HEK293 (cell line): ENCODE measurements at regions not wholly inside any gene's neighbourhood (a gene's known extent, or its start where the extent isn't known, plus 50 kb on each side); places are given as distances from the start of the nearest gene placed in this dataset.

Experiments
- CTCF ChIA-PET: fragments of 350-600 bp; formaldehyde crosslinking; extraction: SDS; loops from one replicate; lab custom pipeline; 2021; ENCODE audit warnings: antibody characterized with exemption; lab: Yijun Ruan, JAX
- POLR2A ChIA-PET: fragments of 300-600 bp; formaldehyde crosslinking; extraction: SDS; loops from one replicate; lab custom pipeline; 2020; ENCODE audit warnings: antibody characterized with exemption, inconsistent platforms; lab: Yijun Ruan, JAX
- H3K27ac ChIP-seq: fragments of 200-500 bp; sonication (Bioruptor generic); 2 replicates; pipeline ENCODE4 v1.5.1; 2014; ENCODE audit warnings: low read depth, low read length, control low read depth, inconsistent platforms; ENCODE audit errors: extremely low read depth
- H3K36me3 ChIP-seq, 2 experiments: fragments of 200-500 bp in 1 of 2; sonication (Bioruptor generic) in 1 of 2; 1 replicate in 1 of 2; 2 replicates in 1 of 2; pipeline ENCODE4 v1.5.1; 2014 to 2017; ENCODE audit warnings: inconsistent platforms in 2 of 2, low read length in 2 of 2; ENCODE audit not compliant: control insufficient read depth in 2 of 2, insufficient read depth in 1 of 2
- H3K4me1 ChIP-seq: fragments of 200-500 bp; sonication (Bioruptor generic); 2 replicates; pipeline ENCODE4 v1.5.1; 2014; ENCODE audit warnings: mild to moderate bottlenecking, low read length, inconsistent platforms; ENCODE audit not compliant: control insufficient read depth, insufficient read depth
- H3K4me3 ChIP-seq: 2 replicates; pipeline ENCODE4 v1.5.1; 2011; ENCODE audit warnings: low read depth, mild to moderate bottlenecking, control low read depth, low read length, moderate library complexity
- H3K9me3 ChIP-seq: fragments of 200-500 bp; sonication (Bioruptor generic); 2 replicates; pipeline ENCODE4 v1.5.1; 2014; ENCODE audit warnings: low read depth, low read length, inconsistent platforms; ENCODE audit not compliant: control insufficient read depth, insufficient read depth
- PRDM1 ChIP-seq: fragments of 450-650 bp; formaldehyde crosslinking; IDR thresholded peaks from 2 replicates; pipeline ENCODE4; 2016; ENCODE audit warnings: missing biosample characterization, missing genetic modification characterization
- YY1 ChIP-seq: fragments of 450-650 bp; formaldehyde crosslinking; IDR thresholded peaks from 2 replicates; pipeline ENCODE4 v1.5.1; 2018; ENCODE audit warnings: missing biosample characterization, missing genetic modification characterization
- ZNF121 ChIP-seq: fragments of 450-650 bp; formaldehyde crosslinking; IDR thresholded peaks from 2 replicates; pipeline ENCODE4 v1.5.1; 2016; ENCODE audit warnings: missing biosample characterization, missing genetic modification characterization
- ZNF214 ChIP-seq: fragments of 450-650 bp; formaldehyde crosslinking; IDR thresholded peaks from 2 replicates; pipeline ENCODE4 v1.5.1; 2017; ENCODE audit warnings: missing biosample characterization, mild to moderate bottlenecking, missing genetic modification characterization, borderline replicate concordance
- ZNF473 ChIP-seq: fragments of 450-650 bp; formaldehyde crosslinking; IDR thresholded peaks from 2 replicates; pipeline ENCODE4 v1.5.1; 2017; ENCODE audit warnings: missing biosample characterization, missing genetic modification characterization
- ZNF626 ChIP-seq: fragments of 450-650 bp; sonication (Bioruptor Pico); formaldehyde crosslinking; IDR thresholded peaks from 2 replicates; pipeline ENCODE4 v1.5.1; 2018; ENCODE audit warnings: missing biosample characterization, missing genetic modification characterization, inconsistent platforms
- ZNF768 ChIP-seq: fragments of 450-650 bp; formaldehyde crosslinking; IDR thresholded peaks from 2 replicates; pipeline ENCODE4 v1.5.1; 2018; ENCODE audit warnings: missing biosample characterization, mild to moderate bottlenecking, missing genetic modification characterization
- TF ChIP-seq, protein P1 (sequence below): fragments of 450-650 bp; formaldehyde crosslinking; IDR thresholded peaks from 2 replicates; pipeline ENCODE4; 2016; ENCODE audit warnings: missing biosample characterization, missing genetic modification characterization
- TF ChIP-seq, protein P2 (sequence below): fragments of 450-650 bp; formaldehyde crosslinking; IDR thresholded peaks from 2 replicates; pipeline ENCODE4 v1.5.1; 2016; ENCODE audit warnings: missing biosample characterization, missing genetic modification characterization, borderline replicate concordance
- TF ChIP-seq, protein P3 (sequence below): fragments of 450-650 bp; formaldehyde crosslinking; IDR thresholded peaks from 2 replicates; pipeline ENCODE4 v1.5.1; 2016; ENCODE audit warnings: missing biosample characterization, missing genetic modification characterization
- TF ChIP-seq, protein P4 (sequence below): fragments of 450-650 bp; formaldehyde crosslinking; IDR thresholded peaks from 2 replicates; pipeline ENCODE4 v1.5.1; 2016; ENCODE audit warnings: missing biosample characterization, missing genetic modification characterization, borderline replicate concordance

DNA sequence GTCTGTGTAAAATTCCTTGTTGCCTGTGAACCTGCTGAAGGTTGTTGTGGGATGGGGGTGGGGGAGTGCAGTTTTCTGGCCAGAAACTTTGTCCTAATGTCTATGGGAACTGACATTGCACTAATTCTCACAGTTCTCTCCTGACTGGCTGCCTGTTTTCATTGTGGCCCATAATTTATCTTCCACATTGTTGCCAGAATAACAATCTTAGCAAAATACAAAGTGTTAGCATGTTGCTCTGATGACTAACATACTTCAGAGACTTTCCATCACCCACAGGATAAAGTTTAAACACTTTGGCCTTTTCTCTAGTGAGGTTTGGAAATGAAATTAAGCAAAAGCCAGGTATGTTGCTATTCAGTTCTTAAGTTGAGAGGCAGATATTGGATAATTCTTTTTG, 81.4 kb upstream of the TBC1D5 start:
- Histone ChIP-seq H3K4me1 (no peaks in the 10 kb centered on the region), H3K4me3 (no peak overlapping the region), H3K27ac (no peak overlapping the region)
- POLR2A ChIA-PET: no interaction called here
- TF ChIP-seq, protein P1, sequence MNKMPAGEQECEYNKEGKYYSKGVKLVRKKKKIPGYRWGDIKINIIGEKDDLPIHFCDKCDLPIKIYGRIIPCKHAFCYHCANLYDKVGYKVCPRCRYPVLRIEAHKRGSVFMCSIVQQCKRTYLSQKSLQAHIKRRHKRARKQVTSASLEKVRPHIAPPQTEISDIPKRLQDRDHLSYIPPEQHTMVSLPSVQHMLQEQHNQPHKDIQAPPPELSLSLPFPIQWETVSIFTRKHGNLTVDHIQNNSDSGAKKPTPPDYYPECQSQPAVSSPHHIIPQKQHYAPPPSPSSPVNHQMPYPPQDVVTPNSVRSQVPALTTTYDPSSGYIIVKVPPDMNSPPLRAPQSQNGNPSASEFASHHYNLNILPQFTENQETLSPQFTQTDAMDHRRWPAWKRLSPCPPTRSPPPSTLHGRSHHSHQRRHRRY (tag by site-specific recombination): no peak
- TF ChIP-seq, all 188 proteins: peak for 0
- Histone ChIP-seq H3K36me3 (no peaks in the 10 kb centered on the region), H3K9me3 (no peaks in the 10 kb centered on the region)
- CTCF ChIA-PET: interaction anchor here (0.7 to 5.0 kb wide), 2 partner anchors 18 to 795 kb away, joined by 4 to 25 read pairs; no protein-coding TSS in a partner anchor

DNA sequence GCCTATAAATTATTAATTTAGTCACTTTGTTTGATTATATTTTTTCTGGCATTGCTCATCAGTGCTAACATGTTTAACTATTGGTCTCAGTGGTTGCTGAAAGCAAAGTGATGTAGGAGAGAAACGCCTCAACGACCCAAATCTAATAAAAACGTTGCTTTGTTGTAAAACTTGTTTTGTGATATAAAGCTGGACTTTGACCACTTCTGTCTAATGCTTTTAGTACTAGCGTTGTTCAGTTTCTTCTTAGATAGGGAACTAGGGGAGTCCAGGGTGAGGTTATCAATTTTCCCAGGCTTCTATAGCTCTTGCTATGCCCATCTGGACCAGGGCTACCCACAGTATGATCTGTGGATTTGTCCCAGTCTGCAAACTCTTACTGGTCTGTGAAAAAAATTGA, 80.6 kb upstream of the TBC1D5 start:
- H3K4me1 ChIP-seq: no peaks in the 10 kb centered on the region
- H3K9me3 ChIP-seq: no peaks in the 10 kb centered on the region
- CTCF ChIA-PET: interaction anchor here (0.7 kb wide), 1 partner anchor 794 kb away, joined by 4 read pairs; no protein-coding TSS in a partner anchor
- TF ChIP-seq, protein P2, sequence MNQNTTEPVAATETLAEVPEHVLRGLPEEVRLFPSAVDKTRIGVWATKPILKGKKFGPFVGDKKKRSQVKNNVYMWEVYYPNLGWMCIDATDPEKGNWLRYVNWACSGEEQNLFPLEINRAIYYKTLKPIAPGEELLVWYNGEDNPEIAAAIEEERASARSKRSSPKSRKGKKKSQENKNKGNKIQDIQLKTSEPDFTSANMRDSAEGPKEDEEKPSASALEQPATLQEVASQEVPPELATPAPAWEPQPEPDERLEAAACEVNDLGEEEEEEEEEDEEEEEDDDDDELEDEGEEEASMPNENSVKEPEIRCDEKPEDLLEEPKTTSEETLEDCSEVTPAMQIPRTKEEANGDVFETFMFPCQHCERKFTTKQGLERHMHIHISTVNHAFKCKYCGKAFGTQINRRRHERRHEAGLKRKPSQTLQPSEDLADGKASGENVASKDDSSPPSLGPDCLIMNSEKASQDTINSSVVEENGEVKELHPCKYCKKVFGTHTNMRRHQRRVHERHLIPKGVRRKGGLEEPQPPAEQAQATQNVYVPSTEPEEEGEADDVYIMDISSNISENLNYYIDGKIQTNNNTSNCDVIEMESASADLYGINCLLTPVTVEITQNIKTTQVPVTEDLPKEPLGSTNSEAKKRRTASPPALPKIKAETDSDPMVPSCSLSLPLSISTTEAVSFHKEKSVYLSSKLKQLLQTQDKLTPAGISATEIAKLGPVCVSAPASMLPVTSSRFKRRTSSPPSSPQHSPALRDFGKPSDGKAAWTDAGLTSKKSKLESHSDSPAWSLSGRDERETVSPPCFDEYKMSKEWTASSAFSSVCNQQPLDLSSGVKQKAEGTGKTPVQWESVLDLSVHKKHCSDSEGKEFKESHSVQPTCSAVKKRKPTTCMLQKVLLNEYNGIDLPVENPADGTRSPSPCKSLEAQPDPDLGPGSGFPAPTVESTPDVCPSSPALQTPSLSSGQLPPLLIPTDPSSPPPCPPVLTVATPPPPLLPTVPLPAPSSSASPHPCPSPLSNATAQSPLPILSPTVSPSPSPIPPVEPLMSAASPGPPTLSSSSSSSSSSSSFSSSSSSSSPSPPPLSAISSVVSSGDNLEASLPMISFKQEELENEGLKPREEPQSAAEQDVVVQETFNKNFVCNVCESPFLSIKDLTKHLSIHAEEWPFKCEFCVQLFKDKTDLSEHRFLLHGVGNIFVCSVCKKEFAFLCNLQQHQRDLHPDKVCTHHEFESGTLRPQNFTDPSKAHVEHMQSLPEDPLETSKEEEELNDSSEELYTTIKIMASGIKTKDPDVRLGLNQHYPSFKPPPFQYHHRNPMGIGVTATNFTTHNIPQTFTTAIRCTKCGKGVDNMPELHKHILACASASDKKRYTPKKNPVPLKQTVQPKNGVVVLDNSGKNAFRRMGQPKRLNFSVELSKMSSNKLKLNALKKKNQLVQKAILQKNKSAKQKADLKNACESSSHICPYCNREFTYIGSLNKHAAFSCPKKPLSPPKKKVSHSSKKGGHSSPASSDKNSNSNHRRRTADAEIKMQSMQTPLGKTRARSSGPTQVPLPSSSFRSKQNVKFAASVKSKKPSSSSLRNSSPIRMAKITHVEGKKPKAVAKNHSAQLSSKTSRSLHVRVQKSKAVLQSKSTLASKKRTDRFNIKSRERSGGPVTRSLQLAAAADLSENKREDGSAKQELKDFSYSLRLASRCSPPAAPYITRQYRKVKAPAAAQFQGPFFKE (tag by site-specific recombination): no peak
- no peak for TF ChIP-seq PRDM1
- TF ChIP-seq, protein P3, sequence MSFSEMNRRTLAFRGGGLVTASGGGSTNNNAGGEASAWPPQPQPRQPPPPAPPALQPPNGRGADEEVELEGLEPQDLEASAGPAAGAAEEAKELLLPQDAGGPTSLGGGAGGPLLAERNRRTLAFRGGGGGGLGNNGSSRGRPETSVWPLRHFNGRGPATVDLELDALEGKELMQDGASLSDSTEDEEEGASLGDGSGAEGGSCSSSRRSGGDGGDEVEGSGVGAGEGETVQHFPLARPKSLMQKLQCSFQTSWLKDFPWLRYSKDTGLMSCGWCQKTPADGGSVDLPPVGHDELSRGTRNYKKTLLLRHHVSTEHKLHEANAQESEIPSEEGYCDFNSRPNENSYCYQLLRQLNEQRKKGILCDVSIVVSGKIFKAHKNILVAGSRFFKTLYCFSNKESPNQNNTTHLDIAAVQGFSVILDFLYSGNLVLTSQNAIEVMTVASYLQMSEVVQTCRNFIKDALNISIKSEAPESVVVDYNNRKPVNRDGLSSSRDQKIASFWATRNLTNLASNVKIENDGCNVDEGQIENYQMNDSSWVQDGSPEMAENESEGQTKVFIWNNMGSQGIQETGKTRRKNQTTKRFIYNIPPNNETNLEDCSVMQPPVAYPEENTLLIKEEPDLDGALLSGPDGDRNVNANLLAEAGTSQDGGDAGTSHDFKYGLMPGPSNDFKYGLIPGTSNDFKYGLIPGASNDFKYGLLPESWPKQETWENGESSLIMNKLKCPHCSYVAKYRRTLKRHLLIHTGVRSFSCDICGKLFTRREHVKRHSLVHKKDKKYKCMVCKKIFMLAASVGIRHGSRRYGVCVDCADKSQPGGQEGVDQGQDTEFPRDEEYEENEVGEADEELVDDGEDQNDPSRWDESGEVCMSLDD (tag by site-specific recombination): no peak
- no peak for TF ChIP-seq ZNF768 (tag by site-specific recombination)
- TF ChIP-seq, all 188 proteins: peak for 0
- no peak overlapping the region for H3K27ac ChIP-seq
- POLR2A ChIA-PET: no interaction called here
- H3K4me3 ChIP-seq: no peak overlapping the region
- H3K36me3 ChIP-seq: no peaks in the 10 kb centered on the region

DNA sequence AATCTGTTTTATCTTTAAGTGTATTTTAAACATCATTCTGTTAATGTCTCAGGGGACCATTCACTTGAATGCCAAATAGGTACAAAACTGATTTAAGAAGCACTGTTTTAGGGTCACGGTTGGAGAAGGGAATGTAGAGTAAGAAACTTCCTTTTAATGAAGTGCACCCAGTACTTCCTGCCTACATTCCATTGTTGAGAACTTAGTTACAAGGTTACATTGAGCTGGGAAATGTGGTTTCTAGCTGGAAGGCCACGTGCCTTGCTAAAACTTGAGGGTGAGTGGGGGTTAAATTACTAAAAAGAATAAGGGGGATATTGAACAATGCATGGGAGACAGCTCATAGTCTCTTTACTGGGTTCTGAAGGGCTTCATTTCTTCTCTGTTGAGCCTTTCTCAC, 78.3 kb upstream of the TBC1D5 start:
- no peaks in the 10 kb centered on the region for H3K4me1 ChIP-seq
- TF ChIP-seq YY1 (tag by site-specific recombination): no peak
- no peak for TF ChIP-seq ZNF626 (tag by site-specific recombination)
- no peak for TF ChIP-seq ZNF121 (tag by site-specific recombination)
- no peak for TF ChIP-seq ZNF214 (tag by site-specific recombination)
- TF ChIP-seq ZNF473: no peak
- TF ChIP-seq, protein P4, sequence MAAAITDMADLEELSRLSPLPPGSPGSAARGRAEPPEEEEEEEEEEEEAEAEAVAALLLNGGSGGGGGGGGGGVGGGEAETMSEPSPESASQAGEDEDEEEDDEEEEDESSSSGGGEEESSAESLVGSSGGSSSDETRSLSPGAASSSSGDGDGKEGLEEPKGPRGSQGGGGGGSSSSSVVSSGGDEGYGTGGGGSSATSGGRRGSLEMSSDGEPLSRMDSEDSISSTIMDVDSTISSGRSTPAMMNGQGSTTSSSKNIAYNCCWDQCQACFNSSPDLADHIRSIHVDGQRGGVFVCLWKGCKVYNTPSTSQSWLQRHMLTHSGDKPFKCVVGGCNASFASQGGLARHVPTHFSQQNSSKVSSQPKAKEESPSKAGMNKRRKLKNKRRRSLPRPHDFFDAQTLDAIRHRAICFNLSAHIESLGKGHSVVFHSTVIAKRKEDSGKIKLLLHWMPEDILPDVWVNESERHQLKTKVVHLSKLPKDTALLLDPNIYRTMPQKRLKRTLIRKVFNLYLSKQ (tag by site-specific recombination): no peak
- TF ChIP-seq, all 188 proteins: peak for 0
- Histone ChIP-seq H3K4me3 (no peak overlapping the region), H3K27ac (no peak overlapping the region), H3K36me3 (no peaks in the 10 kb centered on the region), H3K9me3 (no peaks in the 10 kb centered on the region)
- CTCF ChIA-PET: no interaction called here
- POLR2A ChIA-PET: no interaction called here
